ENCODE measurements at regions not wholly inside any gene's neighbourhood (a gene's known extent, or its start where the extent isn't known, plus 50 kb on each side); places are given as distances from the start of the nearest gene placed in this dataset.
A peak's percentile ranks its signal among the peaks of the same experiment; 100 is the strongest.

DNA sequence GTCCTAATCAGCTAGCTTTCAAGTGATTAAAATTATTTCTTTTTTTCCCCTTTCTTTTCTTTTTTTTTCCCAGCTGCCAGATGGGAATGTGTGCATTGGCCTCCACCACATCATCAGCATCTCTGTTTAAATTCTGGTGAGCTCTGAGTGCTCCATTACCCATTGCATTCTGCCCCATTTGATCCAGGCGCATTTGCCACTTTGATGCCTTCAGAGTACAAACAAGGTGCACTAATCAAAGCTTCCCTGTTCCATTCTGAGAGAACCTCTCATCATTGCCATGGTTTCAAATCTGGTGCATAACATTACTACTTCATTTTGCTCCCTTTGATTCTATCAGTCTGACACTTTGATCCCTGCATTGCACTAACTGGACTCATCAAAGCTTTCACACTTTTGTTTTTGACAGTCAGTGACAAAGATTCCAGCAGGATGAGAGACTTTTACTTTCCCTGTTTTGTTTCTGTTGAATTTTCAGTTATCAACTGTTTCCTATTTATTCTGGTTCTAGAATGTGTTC, 238.8 kb upstream of the PCDH10 start:
- Histone ChIP-seq H3K4me3 (ENCODE audit: low read length) (peak overlapping the region; percentile 13), H3K9ac (ENCODE audit: low read length) (no peak overlapping the region), H3K27me3 (ENCODE audit: insufficient read depth, low read depth, low read length) (no peaks in the 10 kb centered on the region), H3K4me2 (ENCODE audit: low read length) (peak overlapping the region; percentile 30), H3K79me2 (replicated peaks; ENCODE audit: insufficient read depth, low read length) (no peaks in the 10 kb centered on the region), H3K9me2 (ENCODE audit: insufficient read depth, low read length) (no peaks in the 10 kb centered on the region), H3F3A (ENCODE audit: insufficient read depth, low read length, poor library complexity, severe bottlenecking) (no peaks in the 10 kb centered on the region), H3K9me3 (ENCODE audit: low read length) (no peaks in the 10 kb centered on the region), H3K36me3 (ENCODE audit: insufficient read depth, low read length) (no peaks in the 10 kb centered on the region), H3K27ac (ENCODE audit: low read length) (peak overlapping the region; percentile 68), H4K20me1 (ENCODE audit: insufficient read depth) (no peaks in the 10 kb centered on the region), H2AFZ (ENCODE audit: low read depth, low read length) (no peak overlapping the region)
- TF ChIP-seq EP300 (conservative IDR thresholded peaks at IDR 0.05; ENCODE audit: poor library complexity, severe bottlenecking) (peak; percentile 93), EZH2 (IDR thresholded peaks at IDR 0.05; ENCODE audit: borderline replicate concordance, insufficient read depth, low read length, poor library complexity, severe bottlenecking) (no peak), SMC3 (conservative IDR thresholded peaks at IDR 0.05; ENCODE audit: poor library complexity) (no peak), TAF1 (IDR thresholded peaks at IDR 0.05; ENCODE audit: low read depth) (no peak), RAD21 (conservative IDR thresholded peaks at IDR 0.05) (no peak), POLR2AphosphoS5 (IDR thresholded peaks at IDR 0.05) (peak; percentile 73), MXI1 (conservative IDR thresholded peaks at IDR 0.05; ENCODE audit: poor library complexity, severe bottlenecking) (no peak)
- TF ChIP-seq, protein P1, sequence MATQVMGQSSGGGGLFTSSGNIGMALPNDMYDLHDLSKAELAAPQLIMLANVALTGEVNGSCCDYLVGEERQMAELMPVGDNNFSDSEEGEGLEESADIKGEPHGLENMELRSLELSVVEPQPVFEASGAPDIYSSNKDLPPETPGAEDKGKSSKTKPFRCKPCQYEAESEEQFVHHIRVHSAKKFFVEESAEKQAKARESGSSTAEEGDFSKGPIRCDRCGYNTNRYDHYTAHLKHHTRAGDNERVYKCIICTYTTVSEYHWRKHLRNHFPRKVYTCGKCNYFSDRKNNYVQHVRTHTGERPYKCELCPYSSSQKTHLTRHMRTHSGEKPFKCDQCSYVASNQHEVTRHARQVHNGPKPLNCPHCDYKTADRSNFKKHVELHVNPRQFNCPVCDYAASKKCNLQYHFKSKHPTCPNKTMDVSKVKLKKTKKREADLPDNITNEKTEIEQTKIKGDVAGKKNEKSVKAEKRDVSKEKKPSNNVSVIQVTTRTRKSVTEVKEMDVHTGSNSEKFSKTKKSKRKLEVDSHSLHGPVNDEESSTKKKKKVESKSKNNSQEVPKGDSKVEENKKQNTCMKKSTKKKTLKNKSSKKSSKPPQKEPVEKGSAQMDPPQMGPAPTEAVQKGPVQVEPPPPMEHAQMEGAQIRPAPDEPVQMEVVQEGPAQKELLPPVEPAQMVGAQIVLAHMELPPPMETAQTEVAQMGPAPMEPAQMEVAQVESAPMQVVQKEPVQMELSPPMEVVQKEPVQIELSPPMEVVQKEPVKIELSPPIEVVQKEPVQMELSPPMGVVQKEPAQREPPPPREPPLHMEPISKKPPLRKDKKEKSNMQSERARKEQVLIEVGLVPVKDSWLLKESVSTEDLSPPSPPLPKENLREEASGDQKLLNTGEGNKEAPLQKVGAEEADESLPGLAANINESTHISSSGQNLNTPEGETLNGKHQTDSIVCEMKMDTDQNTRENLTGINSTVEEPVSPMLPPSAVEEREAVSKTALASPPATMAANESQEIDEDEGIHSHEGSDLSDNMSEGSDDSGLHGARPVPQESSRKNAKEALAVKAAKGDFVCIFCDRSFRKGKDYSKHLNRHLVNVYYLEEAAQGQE (IDR thresholded peaks at IDR 0.05; ENCODE audit: borderline replicate concordance), result peak; percentile 75
- TF ChIP-seq, protein P2, sequence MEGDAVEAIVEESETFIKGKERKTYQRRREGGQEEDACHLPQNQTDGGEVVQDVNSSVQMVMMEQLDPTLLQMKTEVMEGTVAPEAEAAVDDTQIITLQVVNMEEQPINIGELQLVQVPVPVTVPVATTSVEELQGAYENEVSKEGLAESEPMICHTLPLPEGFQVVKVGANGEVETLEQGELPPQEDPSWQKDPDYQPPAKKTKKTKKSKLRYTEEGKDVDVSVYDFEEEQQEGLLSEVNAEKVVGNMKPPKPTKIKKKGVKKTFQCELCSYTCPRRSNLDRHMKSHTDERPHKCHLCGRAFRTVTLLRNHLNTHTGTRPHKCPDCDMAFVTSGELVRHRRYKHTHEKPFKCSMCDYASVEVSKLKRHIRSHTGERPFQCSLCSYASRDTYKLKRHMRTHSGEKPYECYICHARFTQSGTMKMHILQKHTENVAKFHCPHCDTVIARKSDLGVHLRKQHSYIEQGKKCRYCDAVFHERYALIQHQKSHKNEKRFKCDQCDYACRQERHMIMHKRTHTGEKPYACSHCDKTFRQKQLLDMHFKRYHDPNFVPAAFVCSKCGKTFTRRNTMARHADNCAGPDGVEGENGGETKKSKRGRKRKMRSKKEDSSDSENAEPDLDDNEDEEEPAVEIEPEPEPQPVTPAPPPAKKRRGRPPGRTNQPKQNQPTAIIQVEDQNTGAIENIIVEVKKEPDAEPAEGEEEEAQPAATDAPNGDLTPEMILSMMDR (IDR thresholded peaks at IDR 0.05; ENCODE audit: poor library complexity, severe bottlenecking), result no peak

DNA sequence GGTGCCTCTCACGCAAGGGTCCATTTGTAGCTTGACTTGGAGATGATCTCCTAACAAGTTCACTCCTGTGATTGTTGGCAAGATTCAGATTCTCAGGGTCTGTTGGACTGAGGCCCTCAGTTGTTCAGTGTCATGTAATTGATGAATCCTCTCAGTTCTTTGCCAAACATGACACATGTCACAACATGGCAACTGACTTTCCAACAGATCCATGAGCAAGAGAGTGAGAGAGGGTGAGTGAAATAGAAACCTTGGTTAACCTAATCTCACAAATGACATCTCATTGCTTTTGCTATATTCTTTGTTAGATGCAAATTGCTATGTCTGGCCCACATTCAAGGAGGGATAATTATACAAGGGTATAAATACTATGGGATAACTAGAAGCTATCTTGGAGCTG, 231.0 kb upstream of the PCDH10 start:
- no peaks in the 10 kb centered on the region for H3F3A ChIP-seq (ENCODE audit: insufficient read depth, low read length, poor library complexity, severe bottlenecking)
- H3K27ac ChIP-seq (ENCODE audit: low read length), result peak overlapping the region; percentile 19
- TF ChIP-seq, protein P1 (IDR thresholded peaks at IDR 0.05; ENCODE audit: borderline replicate concordance), result no peak
- peak; percentile 98 for TF ChIP-seq EP300 (conservative IDR thresholded peaks at IDR 0.05; ENCODE audit: poor library complexity, severe bottlenecking)
- TF ChIP-seq POLR2AphosphoS5 (IDR thresholded peaks at IDR 0.05), result peak; percentile 93
- no peak for TF ChIP-seq EZH2 (IDR thresholded peaks at IDR 0.05; ENCODE audit: borderline replicate concordance, insufficient read depth, low read length, poor library complexity, severe bottlenecking)
- H4K20me1 ChIP-seq (ENCODE audit: insufficient read depth), result no peaks in the 10 kb centered on the region
- H3K9me3 ChIP-seq (ENCODE audit: low read length), result no peaks in the 10 kb centered on the region
- no peak overlapping the region for H3K9ac ChIP-seq (ENCODE audit: low read length)
- H3K36me3 ChIP-seq (ENCODE audit: insufficient read depth, low read length), result no peaks in the 10 kb centered on the region
- peak overlapping the region; percentile 12 for H3K4me2 ChIP-seq (ENCODE audit: low read length)
- H3K9me2 ChIP-seq (ENCODE audit: insufficient read depth, low read length), result no peaks in the 10 kb centered on the region
- H3K4me3 ChIP-seq (ENCODE audit: low read length), result no peak overlapping the region
- H2AFZ ChIP-seq (ENCODE audit: low read depth, low read length), result no peak overlapping the region
- no peaks in the 10 kb centered on the region for H3K27me3 ChIP-seq (ENCODE audit: insufficient read depth, low read depth, low read length)
- H3K79me2 ChIP-seq (replicated peaks; ENCODE audit: insufficient read depth, low read length), result no peaks in the 10 kb centered on the region
